Thymus (tissue), 11 donors: ENCODE measurements at regions not wholly inside any gene's neighbourhood (a gene's known extent, or its start where the extent isn't known, plus 50 kb on each side); places are given as distances from the start of the nearest gene placed in this dataset.
A peak's percentile ranks its signal among the peaks of the same experiment; 100 is the strongest.

Experiments used
- DNase-seq, 9 donors: peaks; one replicate each; pipeline ENCODE4 v3.0.0-alpha.2; 2013; ENCODE audit warnings: low spot score in 9 of 9, low read depth in 6 of 9, missing footprints in 1 of 9
- H3K27ac ChIP-seq, 2 donors: one replicate each; pipeline ENCODE4 v1.5.1; 2013; ENCODE audit warnings: control low read depth in 1 of 2, low read depth in 1 of 2, low read length in 1 of 2, mild to moderate bottlenecking in 1 of 2, moderate library complexity in 1 of 2
- H3K27me3 ChIP-seq, 2 donors: one replicate each; pipeline ENCODE4 v1.5.1; 2013; ENCODE audit warnings: low read length in 1 of 2; ENCODE audit not compliant: control insufficient read depth in 2 of 2, insufficient read depth in 1 of 2
- H3K36me3 ChIP-seq, 2 donors: one replicate each; pipeline ENCODE4 v1.5.1; 2013; ENCODE audit warnings: low read length in 1 of 2, mild to moderate bottlenecking in 1 of 2, moderate library complexity in 1 of 2; ENCODE audit not compliant: control insufficient read depth in 2 of 2, insufficient read depth in 2 of 2
- H3K4me1 ChIP-seq, 2 donors: one replicate each; pipeline ENCODE4 v1.5.1; 2013; ENCODE audit warnings: low read length in 2 of 2; ENCODE audit not compliant: control insufficient read depth in 2 of 2, insufficient read depth in 2 of 2
- H3K4me3 ChIP-seq, 2 donors: one replicate each; pipeline ENCODE4 v1.5.1; 2013; ENCODE audit warnings: low read length in 2 of 2, control low read depth in 1 of 2, mild to moderate bottlenecking in 1 of 2
- H3K9me3 ChIP-seq, 2 donors: one replicate each; pipeline ENCODE4 v1.5.1; 2013; ENCODE audit warnings: low read length in 1 of 2, mild to moderate bottlenecking in 1 of 2; ENCODE audit not compliant: control insufficient read depth in 2 of 2, insufficient read depth in 1 of 2
- WGBS: extraction: QIAGEN DNeasy Blood & Tissue Kit; methylation state at CpG from one replicate; pipeline ENCODE4 v1.1.7; 2013; 5-methylcytosine and 5-hydroxymethylcytosine counted together
- donor health status: healthy.

DNA sequence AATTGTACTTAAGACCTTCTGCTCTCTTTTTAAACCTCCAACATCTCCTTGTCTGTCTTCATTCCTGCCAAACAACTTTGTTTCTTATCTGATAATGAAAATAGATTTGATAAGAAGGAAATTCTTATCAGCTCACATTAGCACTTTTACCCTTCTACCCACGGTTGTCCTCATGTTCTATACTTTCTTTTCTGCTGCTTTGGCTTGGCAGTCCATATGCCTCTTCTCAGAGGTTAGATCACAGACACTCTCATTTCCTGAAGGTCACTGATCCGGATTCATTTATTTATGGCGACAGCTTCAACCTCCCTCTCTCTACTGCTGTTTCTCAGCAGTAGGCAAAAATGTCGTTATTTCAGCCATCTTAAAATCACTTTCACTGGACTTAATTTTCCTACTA is 2015.8 kb downstream of the NCAM2 start:
- no peaks in the 10 kb centered on the region for H3K27me3 ChIP-seq
- H3K27ac ChIP-seq: no peak overlapping the region
- H3K4me3 ChIP-seq: no peak overlapping the region
- WGBS: 88% methylated on average over 4 of the region's 4 CpGs
- H3K36me3 ChIP-seq: no peaks in the 10 kb centered on the region
- no peaks in the 10 kb centered on the region for H3K4me1 ChIP-seq
- no peak for DNase-seq
- no peaks in the 10 kb centered on the region for H3K9me3 ChIP-seq

- no peak overlapping the region for H3K4me3 ChIP-seq
- no peaks in the 10 kb centered on the region for H3K9me3 ChIP-seq
- H3K27me3 ChIP-seq: no peaks in the 10 kb centered on the region
- H3K27ac ChIP-seq: no peak overlapping the region
- peak in 1 of 9 donors; percentile 1 for DNase-seq
- WGBS: 85% methylated on average over 4 of the region's 4 CpGs
- H3K36me3 ChIP-seq: no peaks in the 10 kb centered on the region
- H3K4me1 ChIP-seq: no peaks in the 10 kb centered on the region
Measured at GRCh38 chr21:23016617-23017016, 2018.4 kb downstream of the NCAM2 start.

DNA sequence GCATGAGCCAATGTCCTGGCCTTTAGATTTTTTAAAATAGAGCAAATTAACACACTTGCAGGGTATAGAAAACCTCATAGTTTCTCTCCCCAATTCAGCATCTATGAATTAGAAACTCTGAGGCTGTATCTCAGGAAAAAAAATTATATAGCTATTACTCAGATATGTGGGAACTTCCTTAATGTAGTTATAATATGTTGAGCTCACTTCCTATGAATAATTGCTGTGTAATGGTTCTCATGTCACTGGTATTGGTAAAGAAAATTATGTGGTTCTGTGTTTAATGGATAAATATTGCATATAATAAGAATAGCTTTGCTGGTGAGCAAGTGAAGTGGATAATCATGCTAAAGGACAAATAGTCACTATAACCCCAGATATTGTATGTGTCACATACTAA is 2019.8 kb downstream of the NCAM2 start:
- no peaks in the 10 kb centered on the region for H3K27me3 ChIP-seq
- no peaks in the 10 kb centered on the region for H3K9me3 ChIP-seq
- no peak for DNase-seq
- no peaks in the 10 kb centered on the region for H3K4me1 ChIP-seq
- no peak overlapping the region for H3K4me3 ChIP-seq
- H3K27ac ChIP-seq: no peak overlapping the region
- H3K36me3 ChIP-seq: no peaks in the 10 kb centered on the region

GRCh38 chr21:23020969-23021368 is 2022.8 kb downstream of the NCAM2 start:
- Histone ChIP-seq H3K4me1 (no peaks in the 10 kb centered on the region), H3K27ac (no peak overlapping the region), H3K9me3 (no peaks in the 10 kb centered on the region), H3K27me3 (no peaks in the 10 kb centered on the region), H3K36me3 (no peaks in the 10 kb centered on the region), H3K4me3 (no peak overlapping the region)
- DNase-seq: no peak
- 96% methylated on average over 10 of the region's 10 CpGs for whole genome bisulfite sequencing

- WGBS: 96% methylated on average over 37 of the region's 37 CpGs
- Histone ChIP-seq H3K27me3 (no peaks in the 10 kb centered on the region), H3K4me1 (no peaks in the 10 kb centered on the region), H3K27ac (no peak overlapping the region), H3K4me3 (no peak overlapping the region), H3K9me3 (no peaks in the 10 kb centered on the region), H3K36me3 (no peaks in the 10 kb centered on the region)
- no peak for DNase-seq
Measured at GRCh38 chr21:23021481-23021880, 2023.3 kb downstream of the NCAM2 start.

GRCh38 chr21:23026878-23027277 is 2028.7 kb downstream of the NCAM2 start:
- Histone ChIP-seq H3K27me3 (no peaks in the 10 kb centered on the region), H3K9me3 (no peaks in the 10 kb centered on the region), H3K4me3 (no peak overlapping the region), H3K27ac (no peak overlapping the region), H3K4me1 (no peaks in the 10 kb centered on the region), H3K36me3 (no peaks in the 10 kb centered on the region)
- WGBS: 96% methylated on average over 2 of the region's 2 CpGs
- no peak for DNase-seq

DNA sequence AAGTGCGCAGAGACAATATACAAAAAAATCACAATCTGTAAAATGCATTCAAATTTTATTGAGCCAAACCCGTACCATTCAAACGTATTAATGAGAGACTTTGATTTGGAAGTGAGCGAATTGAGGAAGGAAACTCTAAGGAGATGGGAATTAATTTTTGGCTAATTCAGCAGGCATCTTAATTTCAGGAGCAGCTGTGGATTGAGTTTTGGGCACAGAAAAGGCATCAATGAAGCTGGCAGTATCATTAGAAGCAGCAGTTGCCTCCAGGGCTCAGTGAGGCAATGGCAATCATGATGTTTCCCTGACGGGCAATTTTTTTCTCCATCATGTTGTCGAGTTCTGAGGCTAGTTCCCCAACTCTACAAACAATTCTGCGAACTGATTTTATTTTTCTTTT is 2041.6 kb downstream of the NCAM2 start:
- WGBS: 72% methylated on average over 7 of the region's 7 CpGs
- H3K9me3 ChIP-seq: no peaks in the 10 kb centered on the region
- no peaks in the 10 kb centered on the region for H3K36me3 ChIP-seq
- H3K4me1 ChIP-seq: no peaks in the 10 kb centered on the region
- no peak overlapping the region for H3K4me3 ChIP-seq
- DNase-seq: no peak
- no peaks in the 10 kb centered on the region for H3K27me3 ChIP-seq
- no peak overlapping the region for H3K27ac ChIP-seq

DNA sequence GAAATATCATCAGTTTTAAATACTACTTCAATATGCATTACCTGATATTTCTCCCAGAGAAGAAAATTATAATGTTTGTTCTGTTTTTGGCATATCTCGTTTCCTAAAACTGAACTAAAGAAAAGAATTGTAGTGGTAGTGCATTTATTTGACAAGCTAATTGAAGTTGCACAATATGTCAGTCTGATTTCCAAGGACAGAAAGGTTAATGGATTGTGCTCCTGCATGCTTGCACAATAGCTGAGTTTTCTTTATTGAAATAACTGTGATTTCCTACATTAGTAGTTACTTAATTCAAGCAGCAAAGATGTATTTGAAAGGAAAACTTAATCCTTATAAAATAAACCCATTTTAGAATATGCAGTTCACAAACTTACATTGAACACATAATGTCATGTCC is 2047.7 kb downstream of the NCAM2 start:
- H3K9me3 ChIP-seq: no peaks in the 10 kb centered on the region
- no peaks in the 10 kb centered on the region for H3K27me3 ChIP-seq
- H3K4me1 ChIP-seq: no peaks in the 10 kb centered on the region
- H3K27ac ChIP-seq: no peak overlapping the region
- 91% methylated on average over 1 of the region's 1 CpG for WGBS
- no peak for DNase-seq
- no peaks in the 10 kb centered on the region for H3K36me3 ChIP-seq
- no peak overlapping the region for H3K4me3 ChIP-seq

DNA sequence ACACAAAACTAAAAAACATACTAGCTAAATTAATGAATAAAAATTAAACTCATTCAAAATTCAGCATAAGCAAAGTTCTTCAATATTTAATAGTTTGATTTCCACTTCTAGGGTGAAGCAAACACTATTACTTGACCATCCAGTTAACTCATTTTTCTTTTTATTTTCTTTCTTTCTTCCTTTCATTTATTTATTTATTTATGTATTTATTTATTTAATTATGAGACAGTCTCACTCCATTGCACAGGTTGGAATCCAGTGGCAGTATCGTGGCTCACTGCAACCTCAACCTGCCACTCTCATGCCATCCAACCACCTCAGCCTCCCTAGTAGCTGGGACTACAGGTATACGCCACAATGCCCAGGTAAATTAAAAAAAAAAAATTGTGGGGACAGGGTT is 2069.5 kb downstream of the NCAM2 start:
- Histone ChIP-seq H3K4me3 (no peak overlapping the region), H3K27ac (no peak overlapping the region), H3K36me3 (no peaks in the 10 kb centered on the region), H3K9me3 (no peaks in the 10 kb centered on the region), H3K27me3 (no peaks in the 10 kb centered on the region), H3K4me1 (no peaks in the 10 kb centered on the region)
- no peak for DNase-seq
- WGBS: 0% methylated on average over 2 of the region's 2 CpGs

- DNase-seq: no peak
- WGBS: 93% methylated on average over 2 of the region's 2 CpGs
- no peak overlapping the region for H3K27ac ChIP-seq
- no peaks in the 10 kb centered on the region for H3K36me3 ChIP-seq
- H3K4me1 ChIP-seq: no peaks in the 10 kb centered on the region
- H3K27me3 ChIP-seq: no peaks in the 10 kb centered on the region
- H3K4me3 ChIP-seq: no peak overlapping the region
- no peaks in the 10 kb centered on the region for H3K9me3 ChIP-seq
Measured at GRCh38 chr21:23083242-23083641, 2085.0 kb downstream of the NCAM2 start.
